Neural crest cell (in vitro differentiated cells): ENCODE measurements at regions not wholly inside any gene's neighbourhood (a gene's known extent, or its start where the extent isn't known, plus 50 kb on each side); places are given as distances from the start of the nearest gene placed in this dataset.

ENCODE experiments used
- DNase-seq: peaks from one replicate; pipeline ENCODE4 v3.0.0; 2021; ENCODE audit warnings: low read depth, mixed read lengths, low spot score
- H3K27ac Mint-ChIP-seq: one replicate; pipeline ENCODE4 v1.8.0; 2021; ENCODE audit warnings: mild to moderate bottlenecking, mixed read lengths; ENCODE audit not compliant: unreplicated experiment
- H3K27me3 Mint-ChIP-seq: 2 replicates; pipeline ENCODE4 v1.8.0; 2021; ENCODE audit warnings: low read depth, mild to moderate bottlenecking, mixed read lengths
- H3K36me3 Mint-ChIP-seq: 2 replicates; pipeline ENCODE4 v1.8.0; 2021; ENCODE audit warnings: low read depth, mild to moderate bottlenecking, mixed read lengths
- H3K4me1 Mint-ChIP-seq: 2 replicates; pipeline ENCODE4 v1.8.0; 2021; ENCODE audit warnings: mixed read lengths
- H3K4me3 Mint-ChIP-seq: one replicate; pipeline ENCODE4 v1.8.0; 2021; ENCODE audit warnings: mild to moderate bottlenecking, mixed read lengths
- H3K9me3 Mint-ChIP-seq: 2 replicates; pipeline ENCODE4 v1.8.0; 2021; ENCODE audit warnings: mixed read lengths
- CTCF ChIP-seq: fragments of 200-600 bp; sonication (generic); conservative IDR thresholded peaks from 2 replicates; pipeline ENCODE4 v1.5.0; 2021; ENCODE audit warnings: antibody characterized with exemption, mild to moderate bottlenecking

GRCh38 chr18:30566877-30567276, 475.7 kb downstream of the DSC3 start:
- Mint-ChIP-seq H3K4me1 (peaks cover 7% of the 10 kb centered on the region), H3K4me3 (no peak overlapping the region), H3K27me3 (no peaks in the 10 kb centered on the region), H3K36me3 (no peaks in the 10 kb centered on the region), H3K9me3 (peaks cover 7% of the 10 kb centered on the region), H3K27ac (no peak overlapping the region)
- TF ChIP-seq CTCF = no peak
- no peak for DNase-seq

DNA sequence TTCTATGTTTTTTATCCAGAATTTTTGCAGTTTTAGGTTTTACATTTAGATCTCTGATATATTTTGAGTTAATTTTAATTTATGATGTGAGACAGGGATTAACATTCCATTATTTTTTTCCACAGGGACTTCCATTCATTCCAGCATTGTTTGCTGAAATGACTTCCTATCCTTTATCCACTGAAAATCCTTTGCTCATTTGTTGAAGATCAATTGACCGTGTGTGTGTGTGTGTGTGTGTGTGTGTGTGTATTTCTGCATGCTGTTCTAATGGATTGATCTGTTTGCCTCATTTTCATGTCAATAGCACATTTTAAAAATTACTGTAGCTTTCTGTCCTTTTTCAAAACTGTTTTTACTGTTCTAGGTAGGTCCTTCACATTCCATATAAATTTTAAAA, 480.3 kb downstream of the DSC3 start:
- Mint-ChIP-seq H3K27me3 (no peaks in the 10 kb centered on the region), H3K27ac (no peak overlapping the region), H3K9me3 (no peaks in the 10 kb centered on the region), H3K36me3 (no peaks in the 10 kb centered on the region), H3K4me3 (no peak overlapping the region), H3K4me1 (peaks cover 11% of the 10 kb centered on the region)
- no peak for DNase-seq
- no peak for TF ChIP-seq CTCF

DNA sequence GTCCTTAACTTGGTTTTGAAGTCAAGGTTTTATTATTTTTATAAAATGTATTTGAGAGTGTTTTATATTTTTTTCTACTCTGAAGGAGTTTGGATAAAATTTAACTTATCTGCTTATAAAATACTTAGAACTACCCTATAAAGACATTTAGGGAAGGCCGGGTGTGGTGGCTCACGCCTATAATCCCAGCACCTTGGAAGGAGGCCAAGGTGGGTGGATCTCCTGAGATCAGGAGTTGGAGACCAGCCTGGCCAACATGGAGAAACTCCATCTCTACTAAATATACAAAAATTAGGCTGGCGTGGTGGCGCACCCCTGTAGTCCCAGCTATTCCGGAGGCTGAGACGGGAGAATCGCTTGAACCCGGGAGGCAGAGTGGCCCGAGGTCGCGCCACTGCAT, 486.4 kb downstream of the DSC3 start:
- DNase-seq = no peak
- Mint-ChIP-seq H3K27me3 (no peaks in the 10 kb centered on the region), H3K36me3 (peaks cover 3% of the 10 kb centered on the region)

GRCh38 chr18:30545393-30545792, 497.1 kb downstream of the DSC3 start:
- H3K36me3 Mint-ChIP-seq = no peaks in the 10 kb centered on the region
- no peaks in the 10 kb centered on the region for H3K4me1 Mint-ChIP-seq
- TF ChIP-seq CTCF = no peak
- H3K9me3 Mint-ChIP-seq = no peaks in the 10 kb centered on the region
- no peak for DNase-seq
- H3K27me3 Mint-ChIP-seq = no peaks in the 10 kb centered on the region
- H3K27ac Mint-ChIP-seq = no peak overlapping the region
- H3K4me3 Mint-ChIP-seq = no peak overlapping the region

More for the DNA sequence above, 486.4 kb downstream of the DSC3 start:
- H3K4me1 Mint-ChIP-seq = no peaks in the 10 kb centered on the region
- H3K9me3 Mint-ChIP-seq = peaks cover 4% of the 10 kb centered on the region
- H3K27ac Mint-ChIP-seq = no peak overlapping the region
- no peak overlapping the region for H3K4me3 Mint-ChIP-seq
- no peak for TF ChIP-seq CTCF

- H3K27me3 Mint-ChIP-seq = no peaks in the 10 kb centered on the region
- no peak overlapping the region for H3K4me3 Mint-ChIP-seq
Measured at GRCh38 chr18:30544141-30544540, 498.4 kb downstream of the DSC3 start.

More at GRCh38 chr18:30544141-30544540, 498.4 kb downstream of the DSC3 start:
- no peaks in the 10 kb centered on the region for H3K4me1 Mint-ChIP-seq
- H3K36me3 Mint-ChIP-seq = no peaks in the 10 kb centered on the region
- no peak for DNase-seq
- H3K9me3 Mint-ChIP-seq = no peaks in the 10 kb centered on the region
- no peak overlapping the region for H3K27ac Mint-ChIP-seq
- TF ChIP-seq CTCF = no peak
